Neural cell (in vitro differentiated cells): ENCODE measurements at regions not wholly inside any gene's neighbourhood (a gene's known extent, or its start where the extent isn't known, plus 50 kb on each side); places are given as distances from the start of the nearest gene placed in this dataset.

Experiments
- EP300 ChIP-seq: fragments of 450-650 bp; conservative IDR thresholded peaks from 2 replicates; pipeline ENCODE4 v1.6.1; 2014; ENCODE audit warnings: antibody characterized with exemption, mild to moderate bottlenecking, moderate library complexity; ENCODE audit not compliant: poor library complexity, severe bottlenecking
- POLR2AphosphoS5 ChIP-seq: IDR thresholded peaks from 2 replicates; pipeline ENCODE4 v1.6.1; 2012
- SMC3 ChIP-seq: fragments of 450-650 bp; conservative IDR thresholded peaks from 2 replicates; pipeline ENCODE4 v1.6.1; 2014; ENCODE audit warnings: antibody characterized with exemption, mild to moderate bottlenecking, moderate library complexity; ENCODE audit not compliant: poor library complexity
- TF ChIP-seq, protein P1 (sequence below): fragments of 450-650 bp; IDR thresholded peaks from 2 replicates; pipeline ENCODE4 v1.5.1; 2014; ENCODE audit warnings: antibody characterized with exemption, mild to moderate bottlenecking, moderate library complexity; ENCODE audit not compliant: poor library complexity, severe bottlenecking

DNA sequence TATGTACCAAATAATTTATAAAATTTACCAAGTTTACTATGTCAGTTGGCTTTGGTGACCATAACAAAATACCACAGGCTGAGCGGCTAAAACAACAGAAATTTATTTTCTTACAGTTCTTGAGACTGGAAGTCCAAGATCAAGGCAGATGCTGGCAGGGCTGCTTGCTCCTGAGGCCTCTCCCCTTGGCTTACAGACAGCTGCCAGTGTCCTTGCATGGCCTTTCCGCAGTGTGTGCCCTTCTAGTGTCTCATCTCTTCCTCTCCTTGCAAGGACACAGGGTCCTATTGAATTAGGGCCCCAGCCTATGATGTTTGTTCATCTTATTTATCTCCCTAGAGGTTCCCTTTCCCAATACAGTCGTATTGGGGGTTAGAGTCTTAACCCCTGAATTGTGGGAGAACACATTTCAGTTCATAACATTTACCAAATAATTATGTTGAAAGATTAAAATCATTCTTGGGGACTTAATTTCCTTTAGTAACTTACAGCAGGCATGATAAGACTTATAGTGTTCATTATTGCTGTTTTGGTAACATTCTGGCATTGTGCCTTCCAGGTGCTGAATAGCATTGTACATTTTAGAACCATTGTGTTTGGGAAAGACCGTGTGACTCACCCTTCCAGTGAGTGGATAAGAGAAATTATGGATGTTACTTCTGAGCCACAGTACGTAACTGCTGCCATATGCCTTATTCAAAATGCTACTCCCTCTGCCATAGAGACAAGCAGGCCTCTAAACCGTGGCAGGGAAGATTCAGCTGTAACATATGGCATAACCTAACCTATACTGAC is 317.5 kb downstream of the TMX3 start:
- TF ChIP-seq, protein P1, sequence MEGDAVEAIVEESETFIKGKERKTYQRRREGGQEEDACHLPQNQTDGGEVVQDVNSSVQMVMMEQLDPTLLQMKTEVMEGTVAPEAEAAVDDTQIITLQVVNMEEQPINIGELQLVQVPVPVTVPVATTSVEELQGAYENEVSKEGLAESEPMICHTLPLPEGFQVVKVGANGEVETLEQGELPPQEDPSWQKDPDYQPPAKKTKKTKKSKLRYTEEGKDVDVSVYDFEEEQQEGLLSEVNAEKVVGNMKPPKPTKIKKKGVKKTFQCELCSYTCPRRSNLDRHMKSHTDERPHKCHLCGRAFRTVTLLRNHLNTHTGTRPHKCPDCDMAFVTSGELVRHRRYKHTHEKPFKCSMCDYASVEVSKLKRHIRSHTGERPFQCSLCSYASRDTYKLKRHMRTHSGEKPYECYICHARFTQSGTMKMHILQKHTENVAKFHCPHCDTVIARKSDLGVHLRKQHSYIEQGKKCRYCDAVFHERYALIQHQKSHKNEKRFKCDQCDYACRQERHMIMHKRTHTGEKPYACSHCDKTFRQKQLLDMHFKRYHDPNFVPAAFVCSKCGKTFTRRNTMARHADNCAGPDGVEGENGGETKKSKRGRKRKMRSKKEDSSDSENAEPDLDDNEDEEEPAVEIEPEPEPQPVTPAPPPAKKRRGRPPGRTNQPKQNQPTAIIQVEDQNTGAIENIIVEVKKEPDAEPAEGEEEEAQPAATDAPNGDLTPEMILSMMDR, result no peak
- TF ChIP-seq POLR2AphosphoS5 (no peak), EP300 (no peak), SMC3 (no peak)
